PC-3 (cell line): ENCODE measurements at regions not wholly inside any gene's neighbourhood (a gene's known extent, or its start where the extent isn't known, plus 50 kb on each side); places are given as distances from the start of the nearest gene placed in this dataset.

Experiments
- EZH2 ChIP-seq: fragments of 300-600 bp; sonication (generic); IDR thresholded peaks from one replicate; pipeline ENCODE4 v1.6.1; 2017; ENCODE audit warnings: antibody characterized with exemption, mild to moderate bottlenecking, low read length; ENCODE audit not compliant: unreplicated experiment
- EZH2phosphoT487 ChIP-seq: fragments of 300-600 bp; sonication (generic); IDR thresholded peaks from 2 replicates; pipeline ENCODE4 v1.6.1; 2018; ENCODE audit warnings: mild to moderate bottlenecking, antibody characterized with exemption, low read length, borderline replicate concordance
- TF ChIP-seq, protein P1 (sequence below): fragments of 300-600 bp; sonication (generic); conservative IDR thresholded peaks from 2 replicates; pipeline ENCODE4 v1.5.1; 2017; ENCODE audit warnings: antibody characterized with exemption, low read depth, mild to moderate bottlenecking, low read length

DNA sequence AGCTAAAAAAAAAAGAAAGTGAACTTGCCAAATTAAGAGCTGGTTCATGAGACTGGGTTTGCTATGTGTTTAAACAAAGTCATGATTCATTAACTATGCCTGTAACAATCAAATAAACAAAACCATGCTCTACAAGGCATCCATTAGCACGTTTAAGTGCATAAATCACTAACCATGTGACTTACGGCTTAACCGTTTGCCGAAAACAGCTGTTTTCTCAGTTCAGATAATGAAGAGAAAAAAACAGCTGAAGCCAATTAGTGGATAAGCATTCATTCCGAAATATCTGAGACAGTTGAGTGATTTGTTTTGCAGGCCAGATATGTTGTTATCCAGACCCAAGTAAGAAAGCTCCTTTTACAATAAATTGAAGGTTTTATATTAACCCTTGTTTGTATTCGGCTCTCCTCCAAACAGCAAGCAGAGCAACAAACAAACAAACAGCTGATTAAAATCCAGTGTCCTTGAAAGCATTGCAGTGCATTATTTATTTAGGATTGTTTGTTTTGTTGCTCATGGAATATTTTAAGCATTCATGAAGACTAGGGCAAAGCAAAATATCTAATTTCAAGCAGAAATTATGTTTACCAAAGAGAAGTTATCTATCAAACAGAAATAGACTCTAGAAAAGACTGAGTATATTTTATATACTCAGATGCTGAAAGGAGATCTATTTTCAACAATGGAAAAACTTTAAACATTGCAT is 343.5 kb downstream of the RFPL4B start:
- TF ChIP-seq, protein P1, sequence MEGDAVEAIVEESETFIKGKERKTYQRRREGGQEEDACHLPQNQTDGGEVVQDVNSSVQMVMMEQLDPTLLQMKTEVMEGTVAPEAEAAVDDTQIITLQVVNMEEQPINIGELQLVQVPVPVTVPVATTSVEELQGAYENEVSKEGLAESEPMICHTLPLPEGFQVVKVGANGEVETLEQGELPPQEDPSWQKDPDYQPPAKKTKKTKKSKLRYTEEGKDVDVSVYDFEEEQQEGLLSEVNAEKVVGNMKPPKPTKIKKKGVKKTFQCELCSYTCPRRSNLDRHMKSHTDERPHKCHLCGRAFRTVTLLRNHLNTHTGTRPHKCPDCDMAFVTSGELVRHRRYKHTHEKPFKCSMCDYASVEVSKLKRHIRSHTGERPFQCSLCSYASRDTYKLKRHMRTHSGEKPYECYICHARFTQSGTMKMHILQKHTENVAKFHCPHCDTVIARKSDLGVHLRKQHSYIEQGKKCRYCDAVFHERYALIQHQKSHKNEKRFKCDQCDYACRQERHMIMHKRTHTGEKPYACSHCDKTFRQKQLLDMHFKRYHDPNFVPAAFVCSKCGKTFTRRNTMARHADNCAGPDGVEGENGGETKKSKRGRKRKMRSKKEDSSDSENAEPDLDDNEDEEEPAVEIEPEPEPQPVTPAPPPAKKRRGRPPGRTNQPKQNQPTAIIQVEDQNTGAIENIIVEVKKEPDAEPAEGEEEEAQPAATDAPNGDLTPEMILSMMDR: no peak
- TF ChIP-seq EZH2 (no peak), EZH2phosphoT487 (no peak)
